HepG2 (cell line): ENCODE measurements at regions not wholly inside any gene's neighbourhood (a gene's known extent, or its start where the extent isn't known, plus 50 kb on each side); places are given as distances from the start of the nearest gene placed in this dataset.

ENCODE experiments used
- ELF4 ChIP-seq: sonication (generic); formaldehyde crosslinking; IDR thresholded peaks from 2 replicates; pipeline ENCODE4 v1.5.0; 2020; ENCODE audit warnings: missing genetic modification reagents, mild to moderate bottlenecking, moderate library complexity, borderline replicate concordance
- ETV6 ChIP-seq: sonication (generic); formaldehyde crosslinking; conservative IDR thresholded peaks from 2 replicates; pipeline ENCODE4 v1.4.0; 2020; ENCODE audit warnings: missing genetic modification reagents
- ISX ChIP-seq: sonication (generic); formaldehyde crosslinking; conservative IDR thresholded peaks from 2 replicates; pipeline ENCODE4 v1.5.0; 2020; ENCODE audit warnings: missing genetic modification reagents
- MEIS2 ChIP-seq: sonication (generic); formaldehyde crosslinking; IDR thresholded peaks from 2 replicates; pipeline ENCODE4 v1.9.0; 2021; ENCODE audit warnings: mild to moderate bottlenecking, missing genetic modification reagents
- MTA3 ChIP-seq: sonication (generic); formaldehyde crosslinking; IDR thresholded peaks from 2 replicates; pipeline ENCODE4 v1.4.0; 2020; ENCODE audit warnings: missing genetic modification reagents
- MTF1 ChIP-seq: sonication (generic); formaldehyde crosslinking; IDR thresholded peaks from 2 replicates; pipeline ENCODE4 v1.5.0; 2020; ENCODE audit warnings: missing genetic modification reagents
- PHF8 ChIP-seq: sonication (generic); formaldehyde crosslinking; IDR thresholded peaks from 2 replicates; pipeline ENCODE4 v1.5.0; 2020; ENCODE audit warnings: missing genetic modification reagents
- SIX4 ChIP-seq: sonication (generic); formaldehyde crosslinking; IDR thresholded peaks from 2 replicates; pipeline ENCODE4 v1.4.0; 2020; ENCODE audit warnings: missing genetic modification reagents
- TFE3 ChIP-seq: IDR thresholded peaks from 2 replicates; pipeline ENCODE4 v1.6.1; 2016
- ZNF619 ChIP-seq: sonication (generic); formaldehyde crosslinking; IDR thresholded peaks from 2 replicates; pipeline ENCODE4 v1.4.0; 2020; ENCODE audit warnings: mild to moderate bottlenecking, missing genetic modification reagents
- ZNF777 ChIP-seq: sonication (generic); formaldehyde crosslinking; IDR thresholded peaks from 2 replicates; pipeline ENCODE4 v1.4.0; 2020; ENCODE audit warnings: missing genetic modification reagents
- TF ChIP-seq, protein P1 (sequence below): sonication (generic); formaldehyde crosslinking; IDR thresholded peaks from 2 replicates; pipeline ENCODE4 v1.5.1; 2020; ENCODE audit warnings: missing genetic modification reagents, mild to moderate bottlenecking, borderline replicate concordance
- TF ChIP-seq, protein P2 (sequence below): sonication (generic); formaldehyde crosslinking; IDR thresholded peaks from 2 replicates; pipeline ENCODE4 v1.5.0; 2020; ENCODE audit warnings: mild to moderate bottlenecking, missing genetic modification reagents, moderate library complexity
- TF ChIP-seq, protein P3 (sequence below): sonication (generic); formaldehyde crosslinking; IDR thresholded peaks from 2 replicates; pipeline ENCODE4 v1.4.0; 2020; ENCODE audit warnings: mild to moderate bottlenecking, missing genetic modification reagents

GRCh38 chr2:196293751-196294515 lies 122.6 kb upstream of the STK17B start:
- TF ChIP-seq, protein P1, sequence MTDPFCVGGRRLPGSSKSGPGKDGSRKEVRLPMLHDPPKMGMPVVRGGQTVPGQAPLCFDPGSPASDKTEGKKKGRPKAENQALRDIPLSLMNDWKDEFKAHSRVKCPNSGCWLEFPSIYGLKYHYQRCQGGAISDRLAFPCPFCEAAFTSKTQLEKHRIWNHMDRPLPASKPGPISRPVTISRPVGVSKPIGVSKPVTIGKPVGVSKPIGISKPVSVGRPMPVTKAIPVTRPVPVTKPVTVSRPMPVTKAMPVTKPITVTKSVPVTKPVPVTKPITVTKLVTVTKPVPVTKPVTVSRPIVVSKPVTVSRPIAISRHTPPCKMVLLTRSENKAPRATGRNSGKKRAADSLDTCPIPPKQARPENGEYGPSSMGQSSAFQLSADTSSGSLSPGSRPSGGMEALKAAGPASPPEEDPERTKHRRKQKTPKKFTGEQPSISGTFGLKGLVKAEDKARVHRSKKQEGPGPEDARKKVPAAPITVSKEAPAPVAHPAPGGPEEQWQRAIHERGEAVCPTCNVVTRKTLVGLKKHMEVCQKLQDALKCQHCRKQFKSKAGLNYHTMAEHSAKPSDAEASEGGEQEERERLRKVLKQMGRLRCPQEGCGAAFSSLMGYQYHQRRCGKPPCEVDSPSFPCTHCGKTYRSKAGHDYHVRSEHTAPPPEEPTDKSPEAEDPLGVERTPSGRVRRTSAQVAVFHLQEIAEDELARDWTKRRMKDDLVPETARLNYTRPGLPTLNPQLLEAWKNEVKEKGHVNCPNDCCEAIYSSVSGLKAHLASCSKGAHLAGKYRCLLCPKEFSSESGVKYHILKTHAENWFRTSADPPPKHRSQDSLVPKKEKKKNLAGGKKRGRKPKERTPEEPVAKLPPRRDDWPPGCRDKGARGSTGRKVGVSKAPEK = no peak
- no peak for TF ChIP-seq ELF4 (CRISPR knock-in tag)
- TF ChIP-seq, protein P2, sequence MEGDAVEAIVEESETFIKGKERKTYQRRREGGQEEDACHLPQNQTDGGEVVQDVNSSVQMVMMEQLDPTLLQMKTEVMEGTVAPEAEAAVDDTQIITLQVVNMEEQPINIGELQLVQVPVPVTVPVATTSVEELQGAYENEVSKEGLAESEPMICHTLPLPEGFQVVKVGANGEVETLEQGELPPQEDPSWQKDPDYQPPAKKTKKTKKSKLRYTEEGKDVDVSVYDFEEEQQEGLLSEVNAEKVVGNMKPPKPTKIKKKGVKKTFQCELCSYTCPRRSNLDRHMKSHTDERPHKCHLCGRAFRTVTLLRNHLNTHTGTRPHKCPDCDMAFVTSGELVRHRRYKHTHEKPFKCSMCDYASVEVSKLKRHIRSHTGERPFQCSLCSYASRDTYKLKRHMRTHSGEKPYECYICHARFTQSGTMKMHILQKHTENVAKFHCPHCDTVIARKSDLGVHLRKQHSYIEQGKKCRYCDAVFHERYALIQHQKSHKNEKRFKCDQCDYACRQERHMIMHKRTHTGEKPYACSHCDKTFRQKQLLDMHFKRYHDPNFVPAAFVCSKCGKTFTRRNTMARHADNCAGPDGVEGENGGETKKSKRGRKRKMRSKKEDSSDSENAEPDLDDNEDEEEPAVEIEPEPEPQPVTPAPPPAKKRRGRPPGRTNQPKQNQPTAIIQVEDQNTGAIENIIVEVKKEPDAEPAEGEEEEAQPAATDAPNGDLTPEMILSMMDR (CRISPR knock-in tag) = no peak
- no peak for TF ChIP-seq ETV6 (CRISPR knock-in tag)
- TF ChIP-seq, protein P3, sequence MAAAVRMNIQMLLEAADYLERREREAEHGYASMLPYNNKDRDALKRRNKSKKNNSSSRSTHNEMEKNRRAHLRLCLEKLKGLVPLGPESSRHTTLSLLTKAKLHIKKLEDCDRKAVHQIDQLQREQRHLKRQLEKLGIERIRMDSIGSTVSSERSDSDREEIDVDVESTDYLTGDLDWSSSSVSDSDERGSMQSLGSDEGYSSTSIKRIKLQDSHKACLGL (CRISPR knock-in tag) = no peak
- no peak for TF ChIP-seq ISX (CRISPR knock-in tag)
- no peak for TF ChIP-seq PHF8
- no peak for TF ChIP-seq MTF1 (CRISPR knock-in tag)
- TF ChIP-seq ZNF619 (CRISPR knock-in tag) = no peak
- TF ChIP-seq MTA3 (CRISPR knock-in tag) = no peak
- TF ChIP-seq MEIS2 (CRISPR knock-in tag) = no peak
- no peak for TF ChIP-seq TFE3 (CRISPR knock-in tag)
- no peak for TF ChIP-seq ZNF777 (CRISPR knock-in tag)
- no peak for TF ChIP-seq SIX4 (CRISPR knock-in tag)
